Astrocyte (in vitro differentiated cells and primary cell): ENCODE measurements at regions not wholly inside any gene's neighbourhood (a gene's known extent, or its start where the extent isn't known, plus 50 kb on each side); places are given as distances from the start of the nearest gene placed in this dataset.

Experiments
- DNase-seq: peaks from one replicate; pipeline ENCODE4 v3.0.0-alpha.2; 2010; ENCODE audit warnings: low read depth
- FAIRE-seq: peaks from 2 replicates; lab custom pipeline; 2011; peaks lifted over from hg19 to GRCh38; lab: Jason Lieb, UNC
- H2AFZ ChIP-seq: 2 replicates; pipeline ENCODE4 v1.6.0; 2012; ENCODE audit warnings: low read depth, low read length, inconsistent platforms
- H3K27ac ChIP-seq: 2 replicates; pipeline ENCODE4 v1.5.1; 2011; ENCODE audit warnings: low read depth, low read length, inconsistent platforms
- H3K27me3 ChIP-seq: 2 replicates; pipeline ENCODE4 v1.6.0; 2011; ENCODE audit warnings: low read length, inconsistent platforms; ENCODE audit not compliant: insufficient read depth
- H3K36me3 ChIP-seq: 2 replicates; pipeline ENCODE4 v1.5.1; 2011; ENCODE audit warnings: low read length, inconsistent platforms; ENCODE audit not compliant: insufficient read depth
- H3K4me1 ChIP-seq: 2 replicates; pipeline ENCODE4 v1.5.1; 2011; ENCODE audit warnings: low read length, inconsistent platforms; ENCODE audit not compliant: insufficient read depth
- H3K4me2 ChIP-seq: 2 replicates; pipeline ENCODE4 v1.6.0; 2012; ENCODE audit warnings: low read length, inconsistent platforms
- H3K4me3 ChIP-seq: 2 replicates; pipeline ENCODE4 v1.5.1; 2011; ENCODE audit warnings: low read depth, mild to moderate bottlenecking, low read length, inconsistent platforms; ENCODE audit not compliant: insufficient read depth
- H3K79me2 ChIP-seq: 2 replicates; pipeline ENCODE4 v1.6.0; 2012; ENCODE audit warnings: mild to moderate bottlenecking, low read length, inconsistent platforms; ENCODE audit not compliant: insufficient read depth
- H3K9ac ChIP-seq: 2 replicates; pipeline ENCODE4 v1.6.0; 2012; ENCODE audit warnings: mild to moderate bottlenecking, low read length, inconsistent platforms
- H3K9me3 ChIP-seq: 2 replicates; pipeline ENCODE4 v1.5.1; 2012; ENCODE audit warnings: low read depth, mild to moderate bottlenecking, low read length, inconsistent platforms; ENCODE audit not compliant: insufficient read depth
- H4K20me1 ChIP-seq: 2 replicates; pipeline ENCODE4 v1.6.0; 2012; ENCODE audit warnings: low read length, inconsistent platforms; ENCODE audit not compliant: insufficient read depth
- H3K27ac Mint-ChIP-seq: one replicate; pipeline ENCODE4 v1.8.0; 2021; ENCODE audit warnings: mild to moderate bottlenecking, mixed read lengths; ENCODE audit not compliant: unreplicated experiment
- H3K27me3 Mint-ChIP-seq: one replicate; pipeline ENCODE4 v1.8.0; 2021; ENCODE audit warnings: low read depth, mixed read lengths; ENCODE audit not compliant: unreplicated experiment
- H3K36me3 Mint-ChIP-seq: one replicate; pipeline ENCODE4 v1.8.0; 2021; ENCODE audit warnings: low read depth, mixed read lengths; ENCODE audit not compliant: unreplicated experiment
- H3K4me1 Mint-ChIP-seq: one replicate; pipeline ENCODE4 v1.8.0; 2021; ENCODE audit warnings: low read depth, mixed read lengths; ENCODE audit not compliant: unreplicated experiment
- H3K4me3 Mint-ChIP-seq: one replicate; pipeline ENCODE4 v1.8.0; 2021; ENCODE audit warnings: mild to moderate bottlenecking, moderate library complexity, mixed read lengths; ENCODE audit not compliant: unreplicated experiment
- H3K9me3 Mint-ChIP-seq: one replicate; pipeline ENCODE4 v1.8.0; 2021; ENCODE audit warnings: mild to moderate bottlenecking, mixed read lengths; ENCODE audit not compliant: unreplicated experiment
- EZH2 ChIP-seq: IDR thresholded peaks from 2 replicates; pipeline ENCODE4 v1.6.1; 2012; ENCODE audit warnings: mild to moderate bottlenecking, low read length, inconsistent platforms; ENCODE audit not compliant: insufficient read depth
- TF ChIP-seq, protein P1 (sequence below): IDR thresholded peaks from 2 replicates; pipeline ENCODE4 v1.5.1; 2011; ENCODE audit warnings: low read depth, mild to moderate bottlenecking, inconsistent platforms, low read length, moderate library complexity; ENCODE audit not compliant: insufficient read depth

DNA sequence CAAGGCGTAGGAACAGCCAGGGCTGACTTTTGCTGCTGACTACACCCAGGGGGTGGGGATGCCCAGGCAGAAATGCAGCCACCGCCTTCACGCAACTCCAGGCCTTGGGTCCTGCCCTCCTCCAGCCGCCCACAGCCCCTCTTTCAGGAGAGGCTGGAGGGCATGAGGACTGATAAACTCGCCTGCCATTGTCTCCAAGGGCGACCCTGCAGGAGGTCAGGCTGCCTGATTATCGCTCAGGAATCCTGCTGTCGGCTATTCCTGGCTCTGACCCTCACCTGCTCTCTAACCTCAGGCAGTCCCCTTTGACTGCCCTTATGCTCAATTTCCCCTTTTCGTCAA lies 62.0 kb upstream of the HDDC2 start:
- no peaks in the 10 kb centered on the region for H3K36me3 ChIP-seq
- TF ChIP-seq, protein P1, sequence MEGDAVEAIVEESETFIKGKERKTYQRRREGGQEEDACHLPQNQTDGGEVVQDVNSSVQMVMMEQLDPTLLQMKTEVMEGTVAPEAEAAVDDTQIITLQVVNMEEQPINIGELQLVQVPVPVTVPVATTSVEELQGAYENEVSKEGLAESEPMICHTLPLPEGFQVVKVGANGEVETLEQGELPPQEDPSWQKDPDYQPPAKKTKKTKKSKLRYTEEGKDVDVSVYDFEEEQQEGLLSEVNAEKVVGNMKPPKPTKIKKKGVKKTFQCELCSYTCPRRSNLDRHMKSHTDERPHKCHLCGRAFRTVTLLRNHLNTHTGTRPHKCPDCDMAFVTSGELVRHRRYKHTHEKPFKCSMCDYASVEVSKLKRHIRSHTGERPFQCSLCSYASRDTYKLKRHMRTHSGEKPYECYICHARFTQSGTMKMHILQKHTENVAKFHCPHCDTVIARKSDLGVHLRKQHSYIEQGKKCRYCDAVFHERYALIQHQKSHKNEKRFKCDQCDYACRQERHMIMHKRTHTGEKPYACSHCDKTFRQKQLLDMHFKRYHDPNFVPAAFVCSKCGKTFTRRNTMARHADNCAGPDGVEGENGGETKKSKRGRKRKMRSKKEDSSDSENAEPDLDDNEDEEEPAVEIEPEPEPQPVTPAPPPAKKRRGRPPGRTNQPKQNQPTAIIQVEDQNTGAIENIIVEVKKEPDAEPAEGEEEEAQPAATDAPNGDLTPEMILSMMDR = no peak
- TF ChIP-seq EZH2 = no peak
- FAIRE-seq = no peak
- no peaks in the 10 kb centered on the region for H3K79me2 ChIP-seq
- Mint-ChIP-seq H3K4me3 (peak overlapping the region; percentile 82), H3K4me1 (peaks cover 11% of the 10 kb centered on the region), H3K27me3 (no peaks in the 10 kb centered on the region), H3K36me3 (no peaks in the 10 kb centered on the region), H3K27ac (peak overlapping the region; percentile 88), H3K9me3 (no peaks in the 10 kb centered on the region)
- H3K4me2 ChIP-seq = peak overlapping the region; percentile 86
- no peaks in the 10 kb centered on the region for H3K27me3 ChIP-seq
- peak overlapping the region; percentile 80 for H3K9ac ChIP-seq
- peak overlapping the region; percentile 97 for H2AFZ ChIP-seq
- DNase-seq = no peak
- peak overlapping the region; percentile 73 for H3K27ac ChIP-seq
- no peaks in the 10 kb centered on the region for H4K20me1 ChIP-seq
- no peaks in the 10 kb centered on the region for H3K9me3 ChIP-seq
- H3K4me1 ChIP-seq = peaks cover 16% of the 10 kb centered on the region
- H3K4me3 ChIP-seq = peak overlapping the region; percentile 68

DNA sequence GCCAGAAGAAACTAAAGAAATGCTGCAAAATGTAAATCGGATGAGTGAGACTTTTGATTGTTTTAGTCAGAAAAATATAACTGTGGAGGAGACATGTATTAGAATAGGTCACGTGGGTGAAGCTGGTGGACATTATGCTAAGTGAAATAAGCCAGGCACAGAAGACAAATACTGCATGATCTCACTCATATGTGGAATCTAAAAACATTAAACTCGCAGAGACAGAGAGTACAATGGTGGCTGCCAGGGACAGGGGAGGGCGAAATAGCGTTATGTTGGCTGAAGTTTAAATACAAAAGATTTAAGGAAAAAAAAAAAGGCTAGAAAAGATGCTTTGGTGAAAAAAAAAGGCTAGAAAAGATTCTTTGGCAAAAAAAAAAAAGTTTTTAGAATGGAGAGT lies 63.5 kb upstream of the HDDC2 start:
- DNase-seq = no peak
- no peaks in the 10 kb centered on the region for H4K20me1 ChIP-seq
- H2AFZ ChIP-seq = no peak overlapping the region
- H3K36me3 ChIP-seq = no peaks in the 10 kb centered on the region
- no peaks in the 10 kb centered on the region for H3K9me3 Mint-ChIP-seq
- peaks cover 11% of the 10 kb centered on the region for H3K4me1 Mint-ChIP-seq
- no peaks in the 10 kb centered on the region for H3K9me3 ChIP-seq
- TF ChIP-seq, protein P1 = no peak
- TF ChIP-seq EZH2 = no peak
- no peak overlapping the region for H3K27ac Mint-ChIP-seq
- no peaks in the 10 kb centered on the region for H3K36me3 Mint-ChIP-seq
- H3K9ac ChIP-seq = no peak overlapping the region
- no peak overlapping the region for H3K4me3 Mint-ChIP-seq
- H3K4me3 ChIP-seq = no peak overlapping the region
- no peaks in the 10 kb centered on the region for H3K27me3 Mint-ChIP-seq
- H3K27ac ChIP-seq = no peak overlapping the region
- peaks cover 16% of the 10 kb centered on the region for H3K4me1 ChIP-seq
- H3K27me3 ChIP-seq = no peaks in the 10 kb centered on the region
- no peaks in the 10 kb centered on the region for H3K79me2 ChIP-seq
- FAIRE-seq = no peak
- no peak overlapping the region for H3K4me2 ChIP-seq

DNA sequence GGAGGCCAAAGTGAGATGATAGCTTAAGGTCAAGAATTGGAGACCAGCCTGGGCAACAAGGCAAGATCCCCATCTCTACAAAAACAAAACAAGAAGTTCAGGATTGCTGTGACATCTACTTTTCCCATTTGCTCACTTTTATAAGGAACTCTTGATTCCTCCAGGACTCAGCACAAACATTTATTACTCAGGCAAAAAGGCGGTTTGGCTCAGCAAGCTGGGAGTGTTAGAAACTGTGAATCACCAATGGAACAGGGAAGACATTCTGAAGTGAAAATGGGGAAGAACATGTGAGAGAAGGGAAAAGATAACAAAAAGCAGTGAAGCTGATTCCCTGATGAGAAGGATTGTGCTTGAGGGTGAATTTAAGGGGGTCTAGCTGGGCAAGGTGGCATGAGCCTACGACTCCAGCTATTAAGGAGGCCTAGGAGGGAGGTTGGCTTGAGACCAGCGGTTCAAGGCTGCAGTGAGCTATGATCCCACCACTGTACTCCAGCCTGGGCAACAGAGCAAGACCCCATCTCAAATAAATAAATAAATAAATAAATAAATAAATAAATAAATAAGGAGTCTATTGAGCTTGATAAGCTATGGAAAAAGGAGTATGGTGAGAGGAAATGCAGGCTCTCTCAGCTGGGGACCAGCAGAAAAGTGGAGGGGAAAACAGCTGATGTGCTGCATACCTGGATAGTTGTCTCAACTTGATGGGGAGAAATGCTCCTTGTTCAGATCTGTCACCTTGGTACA lies 65.4 kb upstream of the HDDC2 start:
- Mint-ChIP-seq H3K4me3 (no peak overlapping the region), H3K4me1 (peaks cover 10% of the 10 kb centered on the region), H3K9me3 (no peaks in the 10 kb centered on the region), H3K27me3 (no peaks in the 10 kb centered on the region), H3K27ac (no peak overlapping the region), H3K36me3 (no peaks in the 10 kb centered on the region)
- H3K79me2 ChIP-seq = no peaks in the 10 kb centered on the region
- no peak overlapping the region for H3K9ac ChIP-seq
- H3K9me3 ChIP-seq = no peaks in the 10 kb centered on the region
- no peaks in the 10 kb centered on the region for H4K20me1 ChIP-seq
- peaks cover 16% of the 10 kb centered on the region for H3K4me1 ChIP-seq
- H2AFZ ChIP-seq = no peak overlapping the region
- H3K27me3 ChIP-seq = no peaks in the 10 kb centered on the region
- no peaks in the 10 kb centered on the region for H3K36me3 ChIP-seq
- no peak overlapping the region for H3K4me2 ChIP-seq
- TF ChIP-seq, protein P1 = no peak
- TF ChIP-seq EZH2 = no peak
- no peak overlapping the region for H3K4me3 ChIP-seq
- no peak overlapping the region for H3K27ac ChIP-seq
- FAIRE-seq = no peak
- no peak for DNase-seq
